ENCODE measurements at regions not wholly inside any gene's neighbourhood (a gene's known extent, or its start where the extent isn't known, plus 50 kb on each side); places are given as distances from the start of the nearest gene placed in this dataset.

DNA sequence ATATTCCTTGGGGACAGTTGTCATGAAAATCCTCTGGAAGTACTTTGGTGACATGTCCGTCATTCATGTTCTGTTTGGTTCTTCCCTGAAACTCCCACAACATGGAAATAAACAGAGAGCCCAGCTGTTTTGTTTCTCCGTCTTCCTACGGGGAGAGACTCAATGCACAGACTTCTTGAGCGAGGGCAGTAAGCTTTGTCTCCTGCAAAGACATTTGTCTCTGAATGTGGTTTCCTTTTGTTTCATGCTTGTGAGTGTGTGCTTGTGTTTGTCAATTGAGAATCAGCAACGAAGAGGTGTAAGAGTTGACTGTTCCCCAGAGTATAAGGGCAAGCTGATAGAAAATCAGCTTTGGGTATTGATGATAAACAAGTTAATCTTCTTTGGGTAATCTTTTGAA lies 643.0 kb upstream of the RBFOX1 start:
- ATAC-seq (replicated peaks) (no peak), DNase-seq (no peak)
- Mint-ChIP-seq H3K27ac (no peak overlapping the region), H3K4me1 (ENCODE audit: low read depth in 2 of 2) (no peaks in the 10 kb centered on the region), H3K27me3 (no peaks in the 10 kb centered on the region), H3K4me3 (no peak overlapping the region), H3K36me3 (ENCODE audit: insufficient read depth) (no peaks in the 10 kb centered on the region), H3K9me3 (peaks cover 8% of the 10 kb centered on the region in 2 donors)

DNA sequence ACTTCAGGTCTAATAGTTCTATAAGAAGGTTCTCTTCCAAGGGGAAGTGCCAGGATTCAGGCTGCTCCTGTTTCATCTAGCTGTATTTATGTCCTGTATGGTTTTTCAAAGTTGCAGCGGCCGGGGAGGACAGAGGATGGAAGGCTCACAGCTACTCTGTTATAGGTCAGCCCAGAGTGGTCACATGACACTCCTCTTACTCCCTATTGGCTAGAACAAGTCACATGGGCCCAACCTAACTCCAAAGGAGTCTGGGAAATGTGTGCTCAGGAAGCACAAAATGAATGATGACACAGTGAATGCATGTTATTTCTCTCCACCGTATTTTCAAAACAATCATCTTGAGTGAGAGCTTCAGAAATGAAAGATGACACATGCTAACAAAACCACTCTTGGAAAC lies 645.1 kb upstream of the RBFOX1 start:
- Mint-ChIP-seq H3K27me3 (no peaks in the 10 kb centered on the region), H3K36me3 (ENCODE audit: insufficient read depth) (no peaks in the 10 kb centered on the region), H3K27ac (no peak overlapping the region), H3K4me3 (no peak overlapping the region), H3K9me3 (peaks cover 8 to 10% of the 10 kb centered on the region in 2 donors), H3K4me1 (ENCODE audit: low read depth in 2 of 2) (no peaks in the 10 kb centered on the region)
- no peak for DNase-seq
- ATAC-seq (replicated peaks): no peak

DNA sequence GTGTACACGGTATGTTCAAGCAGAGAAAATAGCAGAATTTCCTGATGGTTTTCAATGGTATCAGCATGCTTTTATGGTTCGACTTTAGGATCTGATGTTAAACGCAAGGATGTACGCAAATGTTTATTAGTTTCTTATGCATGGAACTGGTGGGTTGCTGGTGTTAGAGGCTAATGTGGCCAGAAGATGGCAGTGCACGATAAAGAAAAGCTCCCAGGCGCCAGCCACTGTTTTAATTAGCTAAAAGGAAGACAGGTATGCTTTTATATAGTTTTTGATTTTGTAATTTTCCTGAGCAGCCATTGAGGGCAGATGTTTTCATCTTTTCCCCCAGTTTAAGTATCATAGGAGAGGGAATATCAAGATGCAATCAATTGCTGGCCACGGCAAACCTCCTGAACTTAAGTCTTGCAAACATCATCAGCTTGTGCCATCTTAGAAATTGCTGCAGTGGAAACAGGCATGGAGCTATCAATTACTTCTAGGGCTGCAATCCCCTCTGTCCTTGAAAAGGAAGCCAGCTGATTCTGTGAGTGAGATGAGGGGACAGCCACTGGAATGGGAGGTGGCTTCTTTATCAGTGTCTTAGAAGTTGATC lies 648.5 kb upstream of the RBFOX1 start:
- no peaks in the 10 kb centered on the region for H3K36me3 Mint-ChIP-seq (ENCODE audit: insufficient read depth)
- DNase-seq (no peak), ATAC-seq (replicated peaks) (no peak)
- H3K4me1 Mint-ChIP-seq (ENCODE audit: low read depth in 2 of 2): no peaks in the 10 kb centered on the region
- H3K27me3 Mint-ChIP-seq: no peaks in the 10 kb centered on the region
- peaks cover 8% of the 10 kb centered on the region in 2 donors for H3K9me3 Mint-ChIP-seq
- no peak overlapping the region for H3K27ac Mint-ChIP-seq
- H3K4me3 Mint-ChIP-seq: no peak overlapping the region

DNA sequence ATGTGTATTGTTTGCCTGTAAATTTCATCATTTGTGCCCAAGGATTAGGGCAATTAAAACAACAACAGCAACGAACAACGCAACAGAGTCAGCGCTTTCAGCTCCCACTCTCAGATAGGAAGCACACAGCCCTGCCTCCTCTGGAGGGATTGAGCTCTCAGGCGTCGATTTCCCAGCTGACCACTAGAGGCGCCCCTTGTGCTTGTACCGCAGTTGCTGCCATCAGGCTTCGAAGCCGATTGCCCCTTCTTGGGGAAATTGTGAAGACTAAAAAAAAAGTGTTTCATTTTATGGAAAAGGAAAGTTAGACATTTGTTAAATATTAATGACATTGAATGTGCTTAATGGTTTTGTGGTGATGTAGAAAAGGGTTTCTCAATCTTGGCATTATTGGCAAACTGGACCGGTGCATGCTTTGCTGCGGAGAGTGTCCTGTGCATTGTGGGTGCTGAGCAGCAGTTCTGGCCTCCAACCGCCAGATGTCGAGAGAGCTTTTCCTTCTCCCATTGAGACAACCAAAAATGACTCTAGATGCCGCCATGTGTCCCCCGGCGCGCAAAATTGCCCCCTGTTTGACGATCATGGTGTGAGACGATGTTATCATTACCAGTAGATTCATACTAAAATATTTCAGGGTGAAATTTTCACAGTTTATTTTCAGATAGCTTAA lies 650.4 kb upstream of the RBFOX1 start:
- Mint-ChIP-seq H3K9me3 (peaks cover 0 to 4% of the 10 kb centered on the region in 2 donors), H3K27ac (no peak overlapping the region), H3K4me3 (no peak overlapping the region), H3K36me3 (ENCODE audit: insufficient read depth) (no peaks in the 10 kb centered on the region), H3K4me1 (ENCODE audit: low read depth in 2 of 2) (no peaks in the 10 kb centered on the region), H3K27me3 (no peaks in the 10 kb centered on the region)
- ATAC-seq (replicated peaks) (no peak), DNase-seq (no peak)

DNA sequence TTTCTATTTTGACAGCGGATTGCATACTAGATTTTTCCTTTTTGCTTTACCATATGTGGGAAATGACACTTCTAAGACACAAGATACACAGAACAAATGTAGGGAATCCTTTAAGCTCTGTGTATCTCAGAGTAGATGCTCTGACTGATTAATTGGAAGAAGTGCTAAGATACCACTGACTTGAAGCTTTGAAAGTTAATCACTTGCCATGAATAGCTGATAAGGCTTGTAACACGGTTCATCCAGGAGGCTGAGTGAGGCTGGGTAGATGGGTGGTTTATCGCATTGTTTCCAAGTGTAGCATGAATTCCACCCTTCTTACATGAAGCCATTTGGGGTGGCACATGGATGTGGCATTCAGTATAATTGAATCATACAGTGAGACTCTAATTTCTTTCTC lies 654.1 kb upstream of the RBFOX1 start:
- Mint-ChIP-seq H3K27me3 (no peaks in the 10 kb centered on the region), H3K27ac (no peak overlapping the region), H3K36me3 (ENCODE audit: insufficient read depth) (no peaks in the 10 kb centered on the region), H3K9me3 (peaks cover 8 to 11% of the 10 kb centered on the region in 2 donors), H3K4me1 (ENCODE audit: low read depth in 2 of 2) (no peaks in the 10 kb centered on the region), H3K4me3 (no peak overlapping the region)
- ATAC-seq (replicated peaks) (no peak), DNase-seq (no peak)

DNA sequence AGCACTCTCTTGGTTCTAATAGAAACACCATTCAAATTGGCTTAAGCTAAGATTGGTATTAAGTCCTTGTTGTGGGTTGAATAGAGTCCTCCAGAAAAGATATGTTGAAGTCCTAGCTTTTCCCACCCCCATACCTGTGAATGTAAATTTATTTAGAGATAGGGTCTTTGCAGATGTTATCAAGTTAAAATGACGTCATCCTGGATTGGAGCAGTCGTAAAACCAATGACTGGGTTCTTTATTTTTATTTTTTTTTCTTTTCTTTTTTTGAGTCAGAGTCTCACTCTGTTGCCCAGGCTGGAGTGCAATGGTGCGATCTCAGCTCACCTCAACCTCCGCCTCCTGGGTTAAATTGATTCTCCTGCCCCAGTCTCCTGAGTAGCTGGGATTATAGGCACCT lies 658.6 kb upstream of the RBFOX1 start:
- DNase-seq (no peak), ATAC-seq (replicated peaks) (no peak)
- Mint-ChIP-seq H3K36me3 (ENCODE audit: insufficient read depth) (no peaks in the 10 kb centered on the region), H3K9me3 (peaks cover 8 to 14% of the 10 kb centered on the region in 2 donors), H3K27me3 (no peaks in the 10 kb centered on the region), H3K4me3 (no peak overlapping the region), H3K27ac (no peak overlapping the region), H3K4me1 (ENCODE audit: low read depth in 2 of 2) (no peaks in the 10 kb centered on the region)

DNA sequence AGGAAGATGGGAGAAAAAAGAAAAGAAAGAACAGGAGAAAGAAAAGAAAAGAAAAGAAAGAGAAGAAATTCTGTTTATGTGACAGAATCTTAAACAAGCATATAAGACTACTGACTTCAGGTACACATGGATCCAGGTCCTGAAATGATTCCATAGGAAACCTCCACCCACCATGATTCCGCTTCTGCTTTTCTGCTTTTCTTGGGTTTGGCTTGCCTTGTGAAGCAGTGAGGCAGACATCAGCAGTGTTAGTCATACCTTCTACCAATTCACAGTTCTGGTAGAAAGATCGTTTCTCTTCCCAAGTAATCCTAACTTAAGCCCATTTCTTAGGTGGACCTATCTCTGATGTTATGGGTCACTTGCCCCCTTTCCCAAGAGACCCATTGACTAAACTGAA lies 660.1 kb upstream of the RBFOX1 start:
- Mint-ChIP-seq H3K27ac (no peak overlapping the region), H3K36me3 (ENCODE audit: insufficient read depth) (peaks cover 2% of the 10 kb centered on the region), H3K9me3 (peaks cover 8 to 17% of the 10 kb centered on the region in 2 donors), H3K4me3 (no peak overlapping the region), H3K4me1 (ENCODE audit: low read depth in 2 of 2) (no peaks in the 10 kb centered on the region), H3K27me3 (no peaks in the 10 kb centered on the region)
- no peak for ATAC-seq (replicated peaks)
- DNase-seq: no peak

DNA sequence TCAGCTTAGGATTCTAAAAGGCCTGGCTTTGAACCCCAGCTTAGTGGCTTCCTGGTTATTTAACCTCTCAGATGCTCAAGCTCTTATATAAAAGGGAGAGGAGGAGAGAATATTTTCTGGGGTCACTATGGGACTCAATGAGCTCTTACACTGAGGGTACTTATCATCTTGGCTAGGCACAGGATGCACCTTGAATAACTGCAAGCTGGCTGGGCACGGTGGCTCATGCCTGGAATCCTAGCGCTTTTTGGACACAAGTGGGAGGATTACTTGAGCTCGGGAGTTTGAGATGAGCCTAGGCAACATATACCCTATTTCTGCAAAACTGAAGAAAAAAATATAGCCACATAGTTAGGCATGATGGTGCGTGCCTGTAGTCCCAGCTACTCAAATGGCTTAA lies 665.3 kb upstream of the RBFOX1 start:
- Mint-ChIP-seq H3K27me3 (no peaks in the 10 kb centered on the region), H3K27ac (no peak overlapping the region), H3K36me3 (ENCODE audit: insufficient read depth) (peaks cover 4% of the 10 kb centered on the region), H3K9me3 (peaks cover 0 to 6% of the 10 kb centered on the region in 2 donors), H3K4me3 (no peak overlapping the region), H3K4me1 (ENCODE audit: low read depth in 2 of 2) (no peaks in the 10 kb centered on the region)
- no peak for ATAC-seq (replicated peaks)
- no peak for DNase-seq

DNA sequence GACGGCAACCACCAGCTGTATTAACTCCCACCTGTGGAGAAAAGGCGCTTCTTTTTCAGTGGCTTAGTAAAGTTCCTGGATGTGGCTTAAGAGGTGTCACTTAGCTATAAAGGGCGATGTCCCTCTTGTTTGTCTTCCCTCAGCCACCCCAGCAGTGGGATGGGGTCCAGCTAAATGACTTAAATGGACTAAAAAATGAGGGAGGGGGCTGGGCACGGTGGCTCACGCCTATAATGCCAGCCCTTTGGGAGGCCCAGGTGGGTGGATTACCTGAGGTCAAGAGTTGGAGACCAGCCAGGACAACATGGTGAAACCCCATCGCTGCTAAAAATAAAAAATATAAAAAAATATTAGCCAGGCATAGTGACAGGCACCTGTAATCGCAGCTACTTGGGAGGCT lies 667.5 kb upstream of the RBFOX1 start:
- H3K27me3 Mint-ChIP-seq: no peaks in the 10 kb centered on the region

DNA sequence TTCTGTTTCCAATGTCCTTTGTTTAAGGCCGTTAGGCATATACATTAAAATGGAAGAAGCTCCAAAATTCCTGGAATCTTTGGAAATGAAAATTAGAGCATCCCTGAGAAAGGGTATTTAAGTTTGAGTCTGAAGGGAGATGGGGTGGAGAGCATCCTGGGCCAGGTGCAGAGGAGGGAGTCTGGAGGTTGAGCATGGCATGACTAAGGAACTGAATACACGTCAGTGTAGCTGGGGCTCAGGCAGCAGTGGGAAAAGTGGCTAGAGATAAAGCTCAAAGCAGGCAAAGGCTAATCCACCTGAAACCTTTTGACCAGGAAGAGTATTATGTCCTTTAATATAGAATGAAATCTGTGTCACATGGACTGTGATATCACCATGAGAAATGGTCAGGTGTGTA lies 669.0 kb upstream of the RBFOX1 start:
- Mint-ChIP-seq H3K27ac (no peak overlapping the region), H3K4me1 (ENCODE audit: low read depth in 2 of 2) (no peaks in the 10 kb centered on the region), H3K4me3 (no peak overlapping the region), H3K36me3 (ENCODE audit: insufficient read depth) (peaks cover 4% of the 10 kb centered on the region), H3K27me3 (no peaks in the 10 kb centered on the region), H3K9me3 (peaks cover 4 to 8% of the 10 kb centered on the region in 2 donors)
- no peak for DNase-seq
- no peak for ATAC-seq (replicated peaks)

More for the DNA sequence above, 667.5 kb upstream of the RBFOX1 start:
- DNase-seq (no peak), ATAC-seq (replicated peaks) (no peak)
- no peak overlapping the region for H3K4me3 Mint-ChIP-seq
- H3K36me3 Mint-ChIP-seq (ENCODE audit: insufficient read depth): peaks cover 4% of the 10 kb centered on the region
- H3K4me1 Mint-ChIP-seq (ENCODE audit: low read depth in 2 of 2): no peaks in the 10 kb centered on the region
- H3K9me3 Mint-ChIP-seq: peaks cover 4 to 8% of the 10 kb centered on the region in 2 donors
- H3K27ac Mint-ChIP-seq: no peak overlapping the region

DNA sequence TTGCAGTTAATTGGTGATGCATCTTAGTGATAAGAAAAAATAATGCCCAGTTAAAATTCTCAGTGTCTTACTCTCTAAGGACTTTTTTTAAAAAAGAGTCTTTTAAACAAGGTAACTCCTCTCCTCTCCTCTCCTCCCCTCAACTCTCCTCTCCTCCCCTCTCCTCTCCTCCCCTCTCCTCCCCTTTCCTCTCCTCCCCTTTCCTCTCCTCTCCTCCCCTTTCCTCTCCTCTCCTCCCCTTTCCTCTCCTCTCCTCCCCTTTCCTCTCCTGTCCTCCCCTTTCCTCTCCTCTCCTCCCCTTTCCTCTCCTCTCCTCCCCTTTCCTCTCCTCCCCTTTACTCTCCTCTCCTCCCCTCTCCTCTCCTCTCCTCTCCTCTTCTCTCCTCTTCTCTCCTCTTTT lies 675.9 kb upstream of the RBFOX1 start:
- Mint-ChIP-seq H3K9me3 (peaks cover 10 to 25% of the 10 kb centered on the region in 2 donors), H3K4me3 (no peak overlapping the region), H3K4me1 (ENCODE audit: low read depth in 2 of 2) (no peaks in the 10 kb centered on the region), H3K27me3 (no peaks in the 10 kb centered on the region), H3K36me3 (ENCODE audit: insufficient read depth) (no peaks in the 10 kb centered on the region), H3K27ac (no peak overlapping the region)
- ATAC-seq (replicated peaks): no peak
- DNase-seq: no peak

DNA sequence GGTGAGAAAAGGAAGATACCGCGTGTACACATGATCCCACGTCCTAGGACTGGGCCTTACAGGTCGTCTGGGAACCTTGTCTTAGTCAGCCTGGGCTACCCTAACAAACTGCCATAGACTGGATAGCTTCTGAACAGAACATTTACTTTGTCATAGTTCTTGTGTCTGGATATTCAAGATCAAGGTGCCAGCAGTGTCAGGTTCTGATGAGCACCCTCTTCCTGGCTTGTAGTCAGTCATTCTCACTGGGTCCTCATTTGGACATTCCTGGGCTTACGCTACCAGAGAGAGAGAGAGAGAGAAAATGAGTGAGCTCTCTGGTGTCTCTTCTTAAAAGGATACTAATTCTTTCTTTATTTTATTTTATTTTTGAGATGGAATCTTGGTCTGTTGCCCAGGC lies 685.8 kb upstream of the RBFOX1 start:
- Mint-ChIP-seq H3K4me3 (no peak overlapping the region), H3K36me3 (ENCODE audit: insufficient read depth) (no peaks in the 10 kb centered on the region), H3K27ac (no peak overlapping the region), H3K4me1 (ENCODE audit: low read depth in 2 of 2) (peaks cover 0 to 6% of the 10 kb centered on the region in 2 donors), H3K27me3 (no peaks in the 10 kb centered on the region), H3K9me3 (peaks cover 0 to 6% of the 10 kb centered on the region in 2 donors)
- DNase-seq (no peak), ATAC-seq (replicated peaks) (no peak)

DNA sequence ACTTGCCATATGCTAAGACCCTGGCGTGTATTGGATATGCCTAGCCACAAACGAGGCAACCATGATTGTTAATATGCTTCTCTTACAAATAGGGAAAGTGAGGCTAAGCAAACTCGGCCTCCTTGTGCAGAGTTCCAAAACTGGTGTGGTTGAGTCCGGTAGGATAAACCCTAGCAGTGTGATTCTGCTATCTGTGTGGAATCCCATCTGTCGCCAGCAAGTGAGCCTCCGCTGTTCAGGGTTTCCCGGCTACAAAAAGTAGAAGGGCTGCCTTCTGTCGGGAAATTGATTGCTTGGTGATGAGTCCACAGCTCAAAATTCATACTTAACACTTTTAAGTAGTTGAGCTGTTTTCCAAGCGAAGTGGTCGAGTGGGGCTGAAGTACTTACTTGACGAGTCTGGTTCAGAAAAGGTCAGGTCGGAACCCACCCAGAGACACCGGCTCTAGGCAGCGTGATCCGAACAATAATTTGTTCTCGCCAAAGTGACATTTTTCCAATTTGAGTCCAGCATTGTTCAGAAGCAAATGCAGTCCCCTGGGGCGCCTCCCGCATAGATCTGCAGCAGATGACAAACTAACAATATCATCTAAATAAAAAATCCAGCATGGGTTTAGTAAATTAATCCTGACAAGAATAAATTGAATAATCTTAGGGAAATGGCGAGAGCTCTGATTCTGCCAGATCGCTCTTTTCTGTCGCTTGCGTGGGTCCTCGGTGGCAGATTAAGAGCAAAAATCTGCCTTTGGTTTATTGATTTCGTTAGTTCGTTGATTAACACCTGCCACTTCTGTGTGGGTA lies 686.7 kb upstream of the RBFOX1 start:
- Mint-ChIP-seq H3K4me1 (ENCODE audit: low read depth in 2 of 2) (peaks cover 0 to 6% of the 10 kb centered on the region in 2 donors), H3K9me3 (peaks cover 0 to under 1% of the 10 kb centered on the region in 2 donors), H3K4me3 (no peak overlapping the region), H3K27ac (no peak overlapping the region), H3K27me3 (no peaks in the 10 kb centered on the region), H3K36me3 (ENCODE audit: insufficient read depth) (no peaks in the 10 kb centered on the region)
- ATAC-seq (replicated peaks) (no peak), DNase-seq (no peak)

DNA sequence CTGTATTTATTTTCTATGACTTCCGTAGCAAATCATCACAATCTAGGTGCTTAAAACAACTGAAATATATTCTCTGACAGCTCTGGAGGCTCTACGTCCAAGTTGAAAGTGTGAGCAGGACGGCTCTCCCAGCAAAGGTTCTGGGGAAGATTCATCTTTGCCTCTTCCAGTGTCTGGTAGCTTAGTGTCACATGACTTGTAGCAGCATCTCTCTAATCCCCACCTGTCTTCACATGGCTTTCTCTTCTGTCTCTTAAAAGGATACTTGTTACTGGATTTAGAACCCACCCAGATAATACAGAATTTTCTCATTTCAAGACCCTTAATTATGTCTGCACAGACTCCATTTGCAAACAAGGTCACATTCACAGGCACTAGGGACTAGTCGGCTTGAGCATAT lies 687.7 kb upstream of the RBFOX1 start:
- H3K36me3 Mint-ChIP-seq (ENCODE audit: insufficient read depth): no peaks in the 10 kb centered on the region
- H3K9me3 Mint-ChIP-seq: no peaks in the 10 kb centered on the region
- no peak overlapping the region for H3K4me3 Mint-ChIP-seq
- H3K27me3 Mint-ChIP-seq: no peaks in the 10 kb centered on the region
- DNase-seq (no peak), ATAC-seq (replicated peaks) (no peak)
- peaks cover 0 to 6% of the 10 kb centered on the region in 2 donors for H3K4me1 Mint-ChIP-seq (ENCODE audit: low read depth in 2 of 2)
- H3K27ac Mint-ChIP-seq: no peak overlapping the region
